HEK293T (cell line): ENCODE measurements at regions not wholly inside any gene's neighbourhood (a gene's known extent, or its start where the extent isn't known, plus 50 kb on each side); places are given as distances from the start of the nearest gene placed in this dataset.

ENCODE experiments used
- BHLHE40 ChIP-seq: fragments of 450-650 bp; IDR thresholded peaks from 2 replicates; pipeline ENCODE4 v1.6.1; 2016; ENCODE audit warnings: mild to moderate bottlenecking, moderate library complexity, borderline replicate concordance
- FOXA1 ChIP-seq: fragments of 450-650 bp; IDR thresholded peaks from 2 replicates; pipeline ENCODE4 v1.6.1; 2016; ENCODE audit warnings: mild to moderate bottlenecking
- L3MBTL2 ChIP-seq: fragments of 450-650 bp; conservative IDR thresholded peaks from 2 replicates; pipeline ENCODE4 v1.6.1; 2016; ENCODE audit warnings: mild to moderate bottlenecking
- SP1 ChIP-seq: fragments of 450-650 bp; IDR thresholded peaks from 2 replicates; pipeline ENCODE4 v1.6.1; 2017

GRCh38 chr1:55870106-55870505 lies 654.9 kb upstream of the USP24 start:
- TF ChIP-seq FOXA1 (no peak), SP1 (no peak), L3MBTL2 (no peak), BHLHE40 (no peak)
